Pancreas (tissue), 10 donors: ENCODE measurements at regions not wholly inside any gene's neighbourhood (a gene's known extent, or its start where the extent isn't known, plus 50 kb on each side); places are given as distances from the start of the nearest gene placed in this dataset.

Experiments
- ATAC-seq, 4 donors: fragments of 200-7000 bp; cut with Tn5 transposase; one replicate each; pipeline versions ENCODE4 v1.8.0 to v1.9.1; 2020; ENCODE audit warnings: mild to moderate bottlenecking in 4 of 4, moderate library complexity in 4 of 4
- DNase-seq, 6 donors: peaks; one replicate each; pipeline ENCODE4 v3.0.0-alpha.2; 2020
- FAIRE-seq: peaks from 2 replicates; lab custom pipeline; 2012; peaks lifted over from hg19 to GRCh38; lab: Jason Lieb, UNC
- H3K27ac ChIP-seq, 4 donors: fragments of 200-600 bp; sonication (generic); 1 replicate in 3 of 4; 2 replicates in 1 of 4; pipeline versions ENCODE4 v1.5.0 to v1.8.0; 2020
- H3K27me3 ChIP-seq, 4 donors: fragments of 200-600 bp; one replicate each; pipeline ENCODE4 v1.8.0; 2021
- H3K36me3 ChIP-seq, 3 donors: fragments of 200-600 bp; sonication (generic) in 1 of 3; one replicate each; pipeline versions ENCODE4 v1.5.0 to v1.8.0; 2020 to 2021
- H3K4me1 ChIP-seq, 3 donors: fragments of 200-600 bp; one replicate each; pipeline ENCODE4 v1.8.0; 2021
- H3K4me3 ChIP-seq, 4 donors: fragments of 200-600 bp; sonication (generic) in 2 of 4; one replicate each; pipeline versions ENCODE4 v1.5.0 to v1.8.0; 2020 to 2021
- H3K9me3 ChIP-seq, 4 donors: fragments of 200-600 bp; one replicate each; pipeline ENCODE4 v1.8.0; 2021
- WGBS, 2 donors: extraction: QIAGEN DNeasy Blood & Tissue Kit; methylation state at CpG; one replicate each; pipeline ENCODE4 v1.1.7; 2013; 5-methylcytosine and 5-hydroxymethylcytosine counted together
- intact Hi-C, 3 donors: fragments of 100-400 bp; cut with DNase I; formaldehyde crosslinking; loops; one replicate each; pipeline versions ENCODE4 v1.11.1 to v1.14.2; 2022
- TF ChIP-seq, protein P1 (sequence below), 4 donors: fragments of 200-600 bp; sonication (generic) in 3 of 4; IDR thresholded peaks; one replicate each; pipeline versions ENCODE4 v1.5.0 to v1.8.0; 2021; ENCODE audit warnings: antibody characterized with exemption in 4 of 4
- donor health status: healthy with polysubstance abuse.
- donor health status: DM: no; HTN: no; CAD: no; lungs with moderate emphysema.
- donor health status: DM: no; HTN: no; CAD: no.
- donor health status: control.
- donor health status: control.
- donor health status: Bipolar disorder and iron deficiency.
- donor health status: DM: yes; HTN: yes; CAD: no.
- donor health status: DM: no; HTN: no; CAD: no.
- donor health status: DM: no; HTN: no; CAD: no.
- donor health status: DM: yes; HTN: yes; CAD: no.

DNA sequence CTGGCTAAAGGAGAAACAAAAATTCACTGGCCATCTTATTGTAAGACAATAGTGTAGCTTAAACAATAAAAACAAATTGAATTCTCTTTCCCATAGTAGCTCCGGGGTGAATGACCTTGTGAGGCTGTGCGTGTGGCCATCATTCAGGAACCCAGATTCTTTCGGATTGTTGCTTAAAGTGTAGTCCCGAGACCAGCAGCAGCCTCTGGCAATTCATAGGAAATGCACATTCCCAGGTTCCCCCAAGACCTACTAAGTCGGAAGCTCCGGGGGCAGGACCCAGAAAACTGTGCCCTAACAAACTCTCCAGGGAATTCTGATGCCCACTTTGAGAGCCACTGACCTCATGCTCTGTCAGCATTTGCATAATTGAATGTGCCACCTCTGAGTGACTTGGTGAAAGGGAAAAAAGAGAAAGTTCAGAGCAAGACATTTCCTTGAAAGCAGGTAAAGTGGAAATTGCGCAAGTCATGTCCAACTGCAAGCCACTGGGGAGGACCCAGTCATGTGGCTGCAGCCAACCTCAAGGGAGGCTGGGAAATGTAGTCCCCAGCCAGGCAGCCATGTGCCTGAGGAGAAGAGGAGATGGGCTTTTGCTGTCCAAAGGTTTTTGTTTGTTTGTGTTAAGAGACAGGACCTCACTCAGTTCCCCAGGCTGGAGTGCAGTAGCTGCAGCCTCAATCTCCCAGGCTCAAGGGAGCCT lies 50.7 kb upstream of the PNMA8B start:
- Histone ChIP-seq H3K9me3 (no peaks in the 10 kb centered on the region), H3K4me3 (peak overlapping the region; percentile 23 to 38 (median 31)), H3K27ac (peak overlapping the region in 2 of 4 donors; percentile 23 to 67), H3K4me1 (no peaks in the 10 kb centered on the region), H3K27me3 (no peaks in the 10 kb centered on the region), H3K36me3 (no peaks in the 10 kb centered on the region)
- FAIRE-seq: no peak
- TF ChIP-seq, protein P1, sequence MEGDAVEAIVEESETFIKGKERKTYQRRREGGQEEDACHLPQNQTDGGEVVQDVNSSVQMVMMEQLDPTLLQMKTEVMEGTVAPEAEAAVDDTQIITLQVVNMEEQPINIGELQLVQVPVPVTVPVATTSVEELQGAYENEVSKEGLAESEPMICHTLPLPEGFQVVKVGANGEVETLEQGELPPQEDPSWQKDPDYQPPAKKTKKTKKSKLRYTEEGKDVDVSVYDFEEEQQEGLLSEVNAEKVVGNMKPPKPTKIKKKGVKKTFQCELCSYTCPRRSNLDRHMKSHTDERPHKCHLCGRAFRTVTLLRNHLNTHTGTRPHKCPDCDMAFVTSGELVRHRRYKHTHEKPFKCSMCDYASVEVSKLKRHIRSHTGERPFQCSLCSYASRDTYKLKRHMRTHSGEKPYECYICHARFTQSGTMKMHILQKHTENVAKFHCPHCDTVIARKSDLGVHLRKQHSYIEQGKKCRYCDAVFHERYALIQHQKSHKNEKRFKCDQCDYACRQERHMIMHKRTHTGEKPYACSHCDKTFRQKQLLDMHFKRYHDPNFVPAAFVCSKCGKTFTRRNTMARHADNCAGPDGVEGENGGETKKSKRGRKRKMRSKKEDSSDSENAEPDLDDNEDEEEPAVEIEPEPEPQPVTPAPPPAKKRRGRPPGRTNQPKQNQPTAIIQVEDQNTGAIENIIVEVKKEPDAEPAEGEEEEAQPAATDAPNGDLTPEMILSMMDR (IDR thresholded peaks at IDR 0.05): no peak
- WGBS, 2 donors: 10 to 12% methylated on average over 7 of the region's 7 CpGs
- intact Hi-C loops: no loop called here
- peak in 5 of 6 donors; percentile 68 to 84 (median 74) for DNase-seq
- peak; percentile 90 to 97 (median 94) for ATAC-seq

DNA sequence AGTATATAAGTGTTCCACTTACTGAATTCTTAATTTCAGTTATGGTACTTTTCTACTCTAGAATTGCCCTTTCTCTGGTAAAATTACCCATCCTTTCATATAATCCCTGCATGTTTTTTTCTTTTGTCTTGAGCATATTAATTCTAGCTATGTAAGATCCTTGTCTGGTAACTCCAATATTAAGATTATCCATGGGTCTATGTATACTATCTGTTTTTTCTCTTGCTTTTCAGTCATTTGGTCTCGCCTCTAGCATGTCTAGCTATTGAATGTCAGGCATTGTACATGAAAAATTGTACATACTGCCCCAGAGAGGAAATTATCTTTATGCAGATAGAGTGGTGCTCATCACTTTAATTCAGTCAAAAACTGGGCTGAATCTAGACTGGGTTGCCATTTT lies 50.4 kb upstream of the CALM3 start:
- Histone ChIP-seq H3K36me3 (no peaks in the 10 kb centered on the region), H3K27me3 (no peaks in the 10 kb centered on the region), H3K4me1 (no peaks in the 10 kb centered on the region), H3K4me3 (no peak overlapping the region), H3K27ac (no peak overlapping the region), H3K9me3 (no peaks in the 10 kb centered on the region)
- intact Hi-C loops: no loop called here
- DNase-seq: no peak
- ATAC-seq: no peak
- TF ChIP-seq, protein P1 (IDR thresholded peaks at IDR 0.05): no peak
- 89 to 97% methylated on average over 1 of the region's 1 CpG for WGBS, 2 donors
- no peak for FAIRE-seq

DNA sequence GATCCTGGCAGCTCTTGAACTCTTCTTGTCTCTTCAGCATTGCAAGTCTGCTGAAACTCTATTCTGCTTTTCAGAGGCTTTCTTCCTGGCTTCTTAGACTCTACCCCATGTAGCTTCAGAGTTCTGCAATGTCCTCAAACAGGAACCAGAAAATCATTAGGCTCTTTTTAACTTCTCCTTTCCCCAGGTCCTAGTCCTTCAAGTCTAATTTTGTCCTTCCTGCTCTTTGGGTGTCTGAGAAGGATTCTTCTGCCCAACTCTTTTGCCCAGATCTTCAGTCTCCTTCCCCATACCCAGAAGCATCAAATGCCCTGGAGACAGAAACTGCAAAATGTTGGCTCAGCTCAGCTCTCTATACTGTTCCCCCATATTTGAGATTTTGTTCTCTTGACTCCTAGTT lies 50.0 kb upstream of the CALM3 start:
- no peaks in the 10 kb centered on the region for H3K9me3 ChIP-seq
- H3K4me3 ChIP-seq: no peak overlapping the region
- TF ChIP-seq, protein P1 (IDR thresholded peaks at IDR 0.05): no peak
- DNase-seq (no peak), ATAC-seq (peak in 1 of 4 donors; percentile 18), FAIRE-seq (no peak)
- no peaks in the 10 kb centered on the region for H3K36me3 ChIP-seq
- intact Hi-C loops: no loop called here
- H3K27me3 ChIP-seq: no peaks in the 10 kb centered on the region
- H3K4me1 ChIP-seq: no peaks in the 10 kb centered on the region
- H3K27ac ChIP-seq: no peak overlapping the region
